Caco-2 (cell line): ENCODE measurements at regions not wholly inside any gene's neighbourhood (a gene's known extent, or its start where the extent isn't known, plus 50 kb on each side); places are given as distances from the start of the nearest gene placed in this dataset.

Experiments used
- BruUV-seq: library from RNA; stranded (reverse); fragments of 400-500 nt; replicated peaks from 2 replicates; lab custom pipeline; 2021; lab: Mats Ljungman, UMichigan
- CTCF ChIA-PET: fragments of 300-600 bp; sonication (Branson Sonifier 250); formaldehyde crosslinking; loops from one replicate; lab custom pipeline; 2022; ENCODE audit warnings: antibody characterized with exemption; lab: Charles Lee
- POLR2A ChIA-PET: fragments of 300-600 bp; sonication (Branson Sonifier 250); formaldehyde crosslinking; loops from one replicate; lab custom pipeline; 2022; ENCODE audit warnings: antibody characterized with exemption; lab: Charles Lee
- DNase-seq, 2 experiments: peaks; one replicate each; pipeline versions ENCODE4 v3.0.0 to v3.0.0-alpha.2; 2020 to 2022
- H3K27me3 ChIP-seq: replicated peaks from 2 replicates; pipeline ENCODE4 v1.6.0; 2011; ENCODE audit warnings: low read length; ENCODE audit not compliant: control insufficient read depth, insufficient read depth
- H3K36me3 ChIP-seq: 2 replicates; pipeline ENCODE4 v1.5.1; 2011; ENCODE audit warnings: low read length; ENCODE audit not compliant: control insufficient read depth, insufficient read depth
- H3K4me1 ChIP-seq: fragments of 250-450 bp; sonication (Bioruptor Pico); 2 replicates; pipeline ENCODE4 v1.5.1; 2020; ENCODE audit warnings: mild to moderate bottlenecking
- H3K4me3 ChIP-seq: 2 replicates; pipeline ENCODE4 v1.5.1; 2011; ENCODE audit warnings: low read depth, mild to moderate bottlenecking, control low read depth, low read length
- H3K9me3 ChIP-seq: fragments of 250-450 bp; sonication (Bioruptor Pico); 2 replicates; pipeline ENCODE4 v1.5.1; 2020; ENCODE audit warnings: mild to moderate bottlenecking, moderate library complexity
- H3K27ac Mint-ChIP-seq: one replicate; pipeline ENCODE4 v1.8.0; 2022; ENCODE audit warnings: mixed read lengths; ENCODE audit not compliant: unreplicated experiment
- H3K27me3 Mint-ChIP-seq: one replicate; pipeline ENCODE4 v1.8.0; 2022; ENCODE audit warnings: mixed read lengths; ENCODE audit not compliant: insufficient read depth, unreplicated experiment
- H3K36me3 Mint-ChIP-seq: one replicate; pipeline ENCODE4 v1.8.0; 2022; ENCODE audit warnings: mild to moderate bottlenecking, mixed read lengths; ENCODE audit not compliant: insufficient read depth, unreplicated experiment
- H3K4me1 Mint-ChIP-seq: one replicate; pipeline ENCODE4 v1.8.0; 2022; ENCODE audit warnings: low read depth, mixed read lengths; ENCODE audit not compliant: unreplicated experiment
- H3K4me3 Mint-ChIP-seq: one replicate; pipeline ENCODE4 v1.8.0; 2022; ENCODE audit warnings: mild to moderate bottlenecking, moderate library complexity, mixed read lengths; ENCODE audit not compliant: unreplicated experiment
- H3K9me3 Mint-ChIP-seq: one replicate; pipeline ENCODE4 v1.8.0; 2022; ENCODE audit warnings: mixed read lengths; ENCODE audit not compliant: unreplicated experiment
- intact Hi-C: fragments of 100-400 bp; cut with micrococcal nuclease; formaldehyde crosslinking; loops from one replicate; pipeline ENCODE4 v1.10.0; 2022; ENCODE audit not compliant: unreplicated experiment
- TF ChIP-seq, protein P1 (sequence below), 2 experiments: fragments of 200-600 bp in 1 of 2; IDR thresholded peaks; 1 replicate in 1 of 2; 2 replicates in 1 of 2; pipeline versions ENCODE4 v1.5.1 to v1.8.0; 2011 to 2022; ENCODE audit warnings: antibody characterized with exemption in 1 of 2, control low read depth in 1 of 2, inconsistent platforms in 1 of 2, low read depth in 1 of 2, low read length in 1 of 2, mild to moderate bottlenecking in 1 of 2, moderate library complexity in 1 of 2; ENCODE audit not compliant: insufficient read depth in 1 of 2, severe bottlenecking in 1 of 2, unreplicated experiment in 1 of 2

DNA sequence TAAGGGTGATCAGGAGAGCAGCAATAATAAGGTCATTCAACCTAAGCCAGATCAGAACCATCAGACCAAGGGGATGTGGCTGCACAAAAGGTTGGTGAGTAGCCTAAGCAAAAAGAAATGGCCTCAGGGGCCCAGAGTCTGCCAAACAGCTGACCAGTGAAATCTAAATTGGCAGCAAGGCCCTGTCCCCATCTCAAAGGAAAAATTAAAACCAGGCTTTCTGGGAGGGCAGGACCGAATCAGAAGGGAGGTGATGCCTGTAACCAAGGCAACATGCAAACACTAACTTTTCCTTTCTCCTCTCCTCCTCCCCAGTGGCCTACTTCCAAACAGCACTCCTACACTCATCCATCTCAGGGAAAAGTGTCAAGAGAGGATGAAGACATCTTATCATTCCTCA is 256.4 kb downstream of the NUAK1 start:
- no peak overlapping the region for H3K4me3 ChIP-seq
- no peaks in the 10 kb centered on the region for H3K4me1 Mint-ChIP-seq
- H3K4me3 Mint-ChIP-seq: no peak overlapping the region
- no peaks in the 10 kb centered on the region for H3K36me3 ChIP-seq
- H3K36me3 Mint-ChIP-seq: no peaks in the 10 kb centered on the region
- H3K9me3 ChIP-seq: peaks cover 2% of the 10 kb centered on the region; the same call in 1 of the 2 replicates
- no TSS peak for BruUV-seq
- H3K4me1 ChIP-seq: no peaks in the 10 kb centered on the region
- CTCF ChIA-PET: no interaction called here
- intact Hi-C loops: no loop called here
- H3K9me3 Mint-ChIP-seq: no peaks in the 10 kb centered on the region
- TF ChIP-seq, protein P1, sequence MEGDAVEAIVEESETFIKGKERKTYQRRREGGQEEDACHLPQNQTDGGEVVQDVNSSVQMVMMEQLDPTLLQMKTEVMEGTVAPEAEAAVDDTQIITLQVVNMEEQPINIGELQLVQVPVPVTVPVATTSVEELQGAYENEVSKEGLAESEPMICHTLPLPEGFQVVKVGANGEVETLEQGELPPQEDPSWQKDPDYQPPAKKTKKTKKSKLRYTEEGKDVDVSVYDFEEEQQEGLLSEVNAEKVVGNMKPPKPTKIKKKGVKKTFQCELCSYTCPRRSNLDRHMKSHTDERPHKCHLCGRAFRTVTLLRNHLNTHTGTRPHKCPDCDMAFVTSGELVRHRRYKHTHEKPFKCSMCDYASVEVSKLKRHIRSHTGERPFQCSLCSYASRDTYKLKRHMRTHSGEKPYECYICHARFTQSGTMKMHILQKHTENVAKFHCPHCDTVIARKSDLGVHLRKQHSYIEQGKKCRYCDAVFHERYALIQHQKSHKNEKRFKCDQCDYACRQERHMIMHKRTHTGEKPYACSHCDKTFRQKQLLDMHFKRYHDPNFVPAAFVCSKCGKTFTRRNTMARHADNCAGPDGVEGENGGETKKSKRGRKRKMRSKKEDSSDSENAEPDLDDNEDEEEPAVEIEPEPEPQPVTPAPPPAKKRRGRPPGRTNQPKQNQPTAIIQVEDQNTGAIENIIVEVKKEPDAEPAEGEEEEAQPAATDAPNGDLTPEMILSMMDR (IDR thresholded peaks at IDR 0.05; ENCODE audit: insufficient read depth in 1 of 2, low read depth in 1 of 2, low read length in 1 of 2, severe bottlenecking in 1 of 2, unreplicated experiment in 1 of 2): no peak
- DNase-seq: no peak
- H3K27me3 Mint-ChIP-seq: no peaks in the 10 kb centered on the region
- POLR2A ChIA-PET: no interaction called here
- no peak overlapping the region for H3K27ac Mint-ChIP-seq
- no peaks in the 10 kb centered on the region for H3K27me3 ChIP-seq

DNA sequence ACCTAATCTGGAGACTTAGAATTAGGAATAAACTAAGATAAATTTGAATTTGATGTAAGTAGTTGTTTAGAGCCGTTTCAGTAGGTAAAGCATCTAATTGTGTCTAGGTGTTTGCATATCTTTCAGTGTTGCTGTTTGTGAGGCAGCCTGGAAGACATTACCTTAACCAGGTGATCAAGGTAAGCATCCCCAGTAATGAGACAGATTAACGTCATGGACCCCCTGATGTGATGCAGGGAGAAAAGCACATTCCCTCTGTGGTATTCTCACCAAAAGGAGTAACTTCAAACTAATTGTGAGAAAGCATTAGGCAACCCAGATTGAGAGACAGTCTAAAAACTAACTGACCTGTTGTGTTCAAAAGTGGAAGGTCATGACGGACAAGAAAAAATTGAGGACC is 251.6 kb downstream of the NUAK1 start:
- no TSS peak for BruUV-seq
- DNase-seq: no peak
- H3K4me3 ChIP-seq: no peak overlapping the region
- H3K36me3 ChIP-seq: no peaks in the 10 kb centered on the region
- TF ChIP-seq, protein P1 (IDR thresholded peaks at IDR 0.05; ENCODE audit: insufficient read depth in 1 of 2, low read depth in 1 of 2, low read length in 1 of 2, severe bottlenecking in 1 of 2, unreplicated experiment in 1 of 2): no peak
- Mint-ChIP-seq H3K36me3 (no peaks in the 10 kb centered on the region), H3K27ac (no peak overlapping the region), H3K27me3 (no peaks in the 10 kb centered on the region), H3K4me3 (no peak overlapping the region), H3K9me3 (no peaks in the 10 kb centered on the region), H3K4me1 (no peaks in the 10 kb centered on the region)
- intact Hi-C loops: no loop called here
- CTCF ChIA-PET: no interaction called here
- no peaks in the 10 kb centered on the region for H3K4me1 ChIP-seq
- peaks cover 2% of the 10 kb centered on the region; the same call in 1 of the 2 replicates for H3K9me3 ChIP-seq
- POLR2A ChIA-PET: no interaction called here
- no peaks in the 10 kb centered on the region for H3K27me3 ChIP-seq

DNA sequence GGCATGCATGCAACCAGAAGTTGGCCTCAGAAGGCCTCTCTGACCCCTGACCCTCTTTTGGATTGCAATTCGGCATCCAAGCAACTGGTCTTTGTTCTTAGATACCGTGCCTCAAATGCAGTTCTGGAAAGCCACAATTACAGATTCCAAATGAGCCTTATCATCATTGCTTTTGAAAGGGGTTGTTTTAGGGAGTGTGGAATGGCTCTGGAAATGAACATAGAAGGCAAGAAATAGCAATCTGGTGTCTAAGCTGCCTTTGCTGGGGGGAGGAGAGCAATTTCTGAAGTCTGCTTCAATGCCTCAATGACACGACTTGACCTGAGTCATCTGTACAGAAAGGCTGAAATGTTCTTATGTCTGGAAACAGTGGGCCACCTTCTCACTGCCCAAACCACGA is 250.1 kb downstream of the NUAK1 start:
- no peaks in the 10 kb centered on the region for H3K27me3 ChIP-seq
- H3K9me3 ChIP-seq: peaks cover 2% of the 10 kb centered on the region; the same call in 1 of the 2 replicates
- no peaks in the 10 kb centered on the region for H3K4me1 Mint-ChIP-seq
- intact Hi-C loops: no loop called here
- BruUV-seq: no TSS peak
- no peaks in the 10 kb centered on the region for H3K36me3 ChIP-seq
- H3K27me3 Mint-ChIP-seq: no peaks in the 10 kb centered on the region
- H3K4me3 Mint-ChIP-seq: no peak overlapping the region
- H3K9me3 Mint-ChIP-seq: no peaks in the 10 kb centered on the region
- H3K36me3 Mint-ChIP-seq: no peaks in the 10 kb centered on the region
- H3K27ac Mint-ChIP-seq: no peak overlapping the region
- no peak overlapping the region for H3K4me3 ChIP-seq
- ChIA-PET CTCF (no interaction called here), POLR2A (no interaction called here)
- no peak for DNase-seq
- TF ChIP-seq, protein P1 (IDR thresholded peaks at IDR 0.05; ENCODE audit: insufficient read depth in 1 of 2, low read depth in 1 of 2, low read length in 1 of 2, severe bottlenecking in 1 of 2, unreplicated experiment in 1 of 2): no peak
- no peaks in the 10 kb centered on the region for H3K4me1 ChIP-seq
